ENCODE measurements at regions not wholly inside any gene's neighbourhood (a gene's known extent, or its start where the extent isn't known, plus 50 kb on each side); places are given as distances from the start of the nearest gene placed in this dataset.

DNA sequence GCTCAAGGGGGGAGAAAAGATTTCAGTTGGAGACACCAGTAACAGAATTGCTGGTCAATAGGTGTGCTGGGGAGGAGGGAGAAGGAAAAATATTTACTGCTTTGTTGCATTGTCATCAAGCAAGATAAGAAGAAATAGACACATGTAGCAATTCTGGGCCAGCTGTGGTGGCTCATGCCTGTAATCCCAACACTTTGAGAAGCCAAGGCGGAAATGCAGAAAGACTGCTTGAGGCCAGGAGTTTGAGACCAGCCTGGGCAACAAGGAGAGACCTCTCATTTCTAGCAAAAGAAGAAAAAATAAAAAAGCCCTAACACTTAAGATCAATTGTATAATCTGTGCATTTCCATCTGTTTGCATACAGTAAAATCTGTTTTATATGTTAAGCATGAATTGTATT lies 126.6 kb downstream of the ZFP64 start:
- TF ChIP-seq, protein P1, sequence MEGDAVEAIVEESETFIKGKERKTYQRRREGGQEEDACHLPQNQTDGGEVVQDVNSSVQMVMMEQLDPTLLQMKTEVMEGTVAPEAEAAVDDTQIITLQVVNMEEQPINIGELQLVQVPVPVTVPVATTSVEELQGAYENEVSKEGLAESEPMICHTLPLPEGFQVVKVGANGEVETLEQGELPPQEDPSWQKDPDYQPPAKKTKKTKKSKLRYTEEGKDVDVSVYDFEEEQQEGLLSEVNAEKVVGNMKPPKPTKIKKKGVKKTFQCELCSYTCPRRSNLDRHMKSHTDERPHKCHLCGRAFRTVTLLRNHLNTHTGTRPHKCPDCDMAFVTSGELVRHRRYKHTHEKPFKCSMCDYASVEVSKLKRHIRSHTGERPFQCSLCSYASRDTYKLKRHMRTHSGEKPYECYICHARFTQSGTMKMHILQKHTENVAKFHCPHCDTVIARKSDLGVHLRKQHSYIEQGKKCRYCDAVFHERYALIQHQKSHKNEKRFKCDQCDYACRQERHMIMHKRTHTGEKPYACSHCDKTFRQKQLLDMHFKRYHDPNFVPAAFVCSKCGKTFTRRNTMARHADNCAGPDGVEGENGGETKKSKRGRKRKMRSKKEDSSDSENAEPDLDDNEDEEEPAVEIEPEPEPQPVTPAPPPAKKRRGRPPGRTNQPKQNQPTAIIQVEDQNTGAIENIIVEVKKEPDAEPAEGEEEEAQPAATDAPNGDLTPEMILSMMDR (IDR thresholded peaks at IDR 0.05; ENCODE audit: borderline replicate concordance, extremely low read depth, low read length, poor library complexity, severe bottlenecking): no peak
- no peak for TF ChIP-seq EZH2 (IDR thresholded peaks at IDR 0.05; ENCODE audit: borderline replicate concordance, low read depth, low read length, severe bottlenecking)

Measured in DND-41 (cell line).